Stimulated activated naive CD8-positive, alpha-beta T cell treated with anti-CD3 and anti-CD28 coated beads, Interleukin-15, Interleukin-2, amounts not matched to agents 100 U/mL and 50 U/mL, for 24 hours (primary cell): ENCODE measurements at regions not wholly inside any gene's neighbourhood (a gene's known extent, or its start where the extent isn't known, plus 50 kb on each side); places are given as distances from the start of the nearest gene placed in this dataset.
"Not testable (repeated sequence)": the region's sequence is repeated elsewhere in the genome, so short reads cannot be mapped to it uniquely, and the experiment has no call there.

ENCODE experiments used
- ATAC-seq: fragments of 150-1000 bp; cut with Tn5 transposase; one replicate; pipeline ENCODE4 v1.10.0; 2021
- DNase-seq: peaks from one replicate; pipeline ENCODE4 v3.0.0; 2021

DNA sequence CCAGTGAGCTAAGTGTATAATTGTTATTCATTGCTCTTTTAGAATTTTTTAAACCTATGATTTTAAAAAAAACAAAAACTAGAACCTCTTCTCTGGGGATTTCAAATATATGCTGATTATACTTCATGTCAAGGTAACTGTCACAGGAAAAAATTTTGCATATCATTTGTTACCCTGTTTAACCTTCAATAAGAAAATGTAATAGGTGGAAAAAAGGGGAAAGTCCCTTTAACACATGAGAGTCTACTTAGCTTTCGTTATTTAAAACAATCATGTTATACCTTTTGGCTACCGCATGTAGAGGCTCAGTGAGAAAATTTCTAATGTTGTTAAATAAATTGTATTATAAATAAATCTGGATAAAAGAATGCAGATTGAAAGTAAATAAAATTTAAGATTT, 190.1 kb upstream of the AKR1E2 start:
- DNase-seq: no peak
- ATAC-seq: no peak

DNA sequence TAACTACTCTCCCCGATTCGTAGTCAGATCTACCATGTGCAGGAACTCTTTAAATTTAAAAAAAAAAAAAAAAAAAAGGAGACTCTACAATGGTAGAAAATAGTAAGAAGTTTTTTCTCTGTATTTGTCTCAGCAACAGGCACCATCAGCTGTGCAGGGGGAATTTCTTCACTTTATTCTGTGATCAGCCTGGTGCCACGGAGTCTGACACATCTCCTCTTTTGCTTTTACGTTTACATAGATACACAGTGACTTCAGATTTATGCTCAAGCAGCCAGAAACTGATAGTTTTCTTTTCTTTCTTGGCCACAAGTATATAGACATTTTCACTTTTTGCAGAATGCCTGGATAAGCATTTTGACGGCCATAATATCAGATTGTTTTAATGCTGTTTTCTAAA, 190.6 kb upstream of the AKR1E2 start:
- ATAC-seq: no peak
- no peak for DNase-seq

DNA sequence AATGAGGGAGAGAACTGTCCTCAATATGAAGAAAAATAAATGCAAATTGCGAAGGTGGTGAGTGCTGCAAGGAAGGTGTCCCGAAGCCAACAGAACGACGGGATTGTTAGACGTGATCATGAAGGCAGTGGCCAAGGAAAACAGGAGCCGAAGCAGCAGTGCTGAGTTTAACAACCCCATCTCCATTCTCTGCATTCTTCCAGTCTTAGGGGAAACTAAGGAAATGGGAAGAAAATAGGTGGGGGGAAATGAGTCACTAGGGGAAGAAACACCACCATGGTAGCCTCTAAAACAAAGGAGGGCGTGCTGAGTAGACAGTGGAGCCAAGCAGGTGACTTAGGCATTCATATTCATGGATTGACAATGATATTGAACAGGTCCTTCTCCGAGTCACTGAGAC, 192.2 kb upstream of the AKR1E2 start:
- no peak for DNase-seq

DNA sequence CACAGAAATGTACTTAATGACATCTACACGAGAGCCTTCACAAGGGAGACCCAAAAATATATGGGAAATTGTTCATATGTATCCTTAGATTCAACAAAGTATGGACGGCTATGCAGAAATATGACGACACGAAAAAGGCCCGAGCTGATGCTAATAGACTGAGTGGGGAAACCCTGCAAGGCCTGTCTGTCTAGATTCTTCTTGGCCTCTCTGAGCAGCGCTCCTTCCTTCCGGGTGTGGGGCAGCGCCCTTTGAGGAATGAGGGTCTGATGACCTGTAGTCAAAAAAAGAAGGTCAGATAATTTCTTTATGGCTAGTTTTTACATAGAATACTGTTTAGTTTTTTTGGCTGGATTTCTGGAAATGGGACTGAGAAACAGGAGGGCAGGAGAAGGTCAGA, 192.8 kb upstream of the AKR1E2 start:
- ATAC-seq: no peak
- no peak for DNase-seq

More for the DNA sequence above, 192.2 kb upstream of the AKR1E2 start:
- no peak for ATAC-seq

DNA sequence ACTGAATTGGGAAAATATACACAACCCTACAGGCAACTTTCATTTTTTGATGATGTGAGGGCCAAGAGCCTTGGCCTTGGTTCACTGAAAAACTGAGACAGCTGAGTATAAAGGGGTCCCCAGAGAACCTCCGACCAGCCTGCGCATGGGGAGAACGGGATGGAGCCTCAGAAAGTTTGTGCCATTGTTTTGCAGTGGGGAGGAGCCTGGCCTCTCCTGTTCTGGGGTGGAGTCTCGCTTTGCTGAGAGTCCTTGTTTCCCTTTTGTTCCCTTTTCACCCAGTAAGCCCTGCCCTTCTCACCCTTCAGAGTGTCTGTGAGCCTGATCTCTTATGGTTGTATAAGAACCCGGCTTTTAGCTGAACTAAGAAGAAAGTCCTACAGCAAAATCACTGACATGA, 193.2 kb upstream of the AKR1E2 start:
- DNase-seq (no peak), ATAC-seq (no peak)

DNA sequence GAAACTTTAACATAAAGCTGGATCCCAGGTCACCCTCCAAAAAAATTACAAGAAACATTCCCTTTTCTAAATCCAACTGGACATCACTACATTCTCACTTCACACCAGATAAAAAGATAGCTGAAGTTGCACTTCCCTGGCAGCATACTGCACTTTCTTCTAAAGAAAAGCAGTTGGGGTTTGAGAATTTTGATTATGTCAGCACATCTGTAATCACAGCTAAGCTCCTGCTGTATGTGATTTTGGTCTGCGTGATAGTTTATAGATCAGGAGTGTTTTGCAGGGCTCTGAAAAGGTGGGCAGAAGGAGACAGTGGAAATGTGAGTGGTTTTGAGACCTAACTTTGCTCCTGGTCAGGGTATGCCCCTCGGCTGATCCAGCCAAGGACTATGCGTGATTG, 199.1 kb upstream of the AKR1E2 start:
- ATAC-seq (no peak), DNase-seq (no peak)

DNA sequence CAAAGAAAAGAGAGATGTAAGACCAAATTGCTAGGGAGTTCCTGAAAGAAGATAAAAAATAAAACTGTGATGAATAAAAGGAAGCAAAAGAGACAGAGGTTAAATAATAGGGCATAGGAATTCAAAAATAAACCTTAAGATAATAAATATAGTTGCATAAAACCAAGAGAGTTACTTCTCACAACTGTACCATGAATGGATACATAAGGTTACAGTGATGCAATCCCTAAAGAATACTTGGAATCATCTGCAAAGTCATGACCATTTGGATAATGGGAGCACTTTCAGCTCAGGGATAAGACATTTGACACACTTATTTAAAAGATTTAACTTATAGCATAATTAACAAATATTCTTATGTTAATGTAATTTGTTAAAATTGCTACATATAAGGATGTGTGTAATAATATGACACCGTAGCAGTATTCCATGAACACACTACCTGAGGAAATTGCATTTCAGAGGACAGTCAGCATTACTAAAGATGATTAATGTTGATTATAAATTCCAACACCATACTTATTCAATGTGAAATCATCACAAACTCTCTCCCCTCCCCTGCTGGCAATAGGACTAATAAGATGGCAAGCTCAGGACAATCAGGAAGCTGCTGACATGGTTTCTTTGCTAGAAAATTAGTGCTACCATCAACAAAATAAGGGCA, 202.1 kb upstream of the AKR1E2 start:
- no peak for DNase-seq
- no peak for ATAC-seq

DNA sequence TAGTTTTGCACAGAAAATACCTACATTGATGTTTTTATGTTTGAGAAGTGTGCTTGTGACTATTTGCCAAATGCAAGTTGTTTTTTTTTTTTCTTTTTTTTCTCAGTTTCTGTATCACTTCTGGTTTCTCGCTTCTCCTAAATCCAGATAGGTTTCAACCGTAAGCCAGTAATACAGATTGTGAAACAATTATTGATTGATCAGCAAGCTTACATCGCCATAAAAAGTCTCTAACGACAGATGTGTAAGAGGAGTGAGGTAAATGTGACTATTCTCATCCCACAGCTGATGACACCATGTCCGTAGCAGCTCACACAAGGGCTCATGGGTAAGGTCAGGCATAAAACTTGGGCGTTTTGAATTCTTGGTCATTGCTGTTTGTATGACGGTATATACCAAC, 202.8 kb upstream of the AKR1E2 start:
- no peak for DNase-seq
- no peak for ATAC-seq

DNA sequence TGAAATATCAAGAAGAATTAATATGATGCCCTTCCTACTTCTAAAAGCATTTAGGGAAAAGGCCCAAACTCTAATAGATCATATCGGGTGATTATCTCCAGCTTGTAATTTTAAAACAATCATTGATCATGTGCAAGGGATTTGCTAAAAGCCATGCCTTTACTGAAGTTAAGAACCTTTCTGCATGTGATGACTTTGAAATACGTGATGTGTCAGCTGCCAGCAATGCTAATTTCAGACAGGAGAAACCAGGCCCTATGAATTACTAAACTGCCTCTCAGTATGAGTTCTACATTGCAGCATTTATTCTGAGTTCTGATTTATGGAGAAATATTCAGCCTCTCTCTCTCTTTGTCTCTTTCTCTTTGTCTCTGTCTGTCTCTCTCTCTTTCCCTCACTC, 203.6 kb upstream of the AKR1E2 start:
- no peak for ATAC-seq
- DNase-seq: no peak

DNA sequence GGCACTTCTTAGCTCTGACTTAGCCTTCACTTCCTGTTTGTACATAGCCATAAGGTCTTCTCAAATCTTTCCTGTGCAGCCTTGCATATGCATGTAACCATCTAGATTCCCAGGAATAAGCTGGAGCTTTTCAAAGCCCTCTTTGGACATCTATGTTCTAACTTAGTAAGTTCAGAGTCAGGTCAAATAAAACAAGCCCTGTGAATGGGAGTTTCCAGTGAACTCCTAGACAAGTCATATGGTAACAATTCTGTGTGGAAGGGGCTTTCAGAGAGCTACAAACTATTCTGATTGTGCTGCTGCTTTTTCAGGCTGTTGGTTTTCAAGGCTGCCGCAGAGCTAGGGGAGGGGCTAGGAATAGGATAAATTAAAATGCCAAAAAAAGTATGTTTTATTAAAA, 208.4 kb upstream of the AKR1E2 start:
- no peak for ATAC-seq
- no peak for DNase-seq

DNA sequence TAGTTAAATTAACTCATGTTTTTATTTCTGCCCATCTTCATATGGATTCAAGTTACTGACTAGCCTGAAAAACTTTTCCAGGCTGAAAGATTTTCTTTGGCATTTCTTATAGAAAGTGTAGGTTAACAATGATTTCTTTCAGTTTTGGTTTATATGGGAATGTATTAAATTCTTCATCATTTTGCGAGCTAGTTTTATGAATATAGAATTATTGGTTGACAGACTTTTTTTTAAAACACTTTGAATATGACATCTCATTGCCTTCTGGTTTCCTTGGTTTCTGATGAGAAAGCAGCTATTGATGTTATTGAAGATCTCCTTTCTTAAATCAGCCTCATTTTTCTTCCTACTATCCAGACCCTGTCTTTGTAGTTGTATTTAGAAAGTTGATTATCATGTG, 211.0 kb upstream of the AKR1E2 start:
- DNase-seq (no peak), ATAC-seq (no peak)

DNA sequence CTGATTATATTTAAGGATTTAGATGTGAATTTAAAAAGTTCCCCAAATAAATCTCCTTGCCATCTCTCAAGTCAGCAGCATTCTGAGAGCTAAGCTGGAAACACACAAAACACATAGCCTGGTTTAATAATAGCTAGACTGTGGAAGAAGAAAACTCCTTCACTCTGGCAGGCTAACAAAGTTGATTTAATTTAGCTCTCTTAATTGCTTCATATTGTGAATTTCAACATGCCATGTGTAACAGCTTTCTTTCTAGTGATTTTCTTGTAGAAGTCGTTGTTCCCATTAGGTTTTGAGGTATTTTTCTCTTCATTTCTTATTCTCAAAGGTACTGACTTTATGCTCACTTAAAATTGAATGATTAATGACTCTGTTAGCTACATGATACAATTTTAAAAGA, 216.8 kb upstream of the AKR1E2 start:
- ATAC-seq (no peak), DNase-seq (no peak)

DNA sequence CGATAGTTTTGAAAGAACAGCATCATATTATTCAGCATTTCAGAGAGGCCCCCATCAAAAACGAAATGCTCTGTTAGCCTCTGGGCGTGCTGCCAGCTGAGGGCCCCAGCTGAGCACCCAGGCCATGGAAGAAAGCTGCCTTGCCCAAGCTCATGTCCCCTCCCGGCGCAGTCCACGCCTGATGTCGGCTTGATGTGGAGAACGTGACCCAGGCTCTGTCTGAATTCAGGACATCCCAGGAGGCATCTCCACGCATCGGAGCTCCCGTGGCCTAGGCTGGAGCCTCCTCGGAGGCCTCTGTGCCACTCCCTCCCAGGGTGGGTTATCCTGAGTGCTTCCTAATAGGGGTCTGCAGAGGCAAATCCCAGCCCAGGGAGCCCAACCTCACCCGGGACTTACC, 218.3 kb upstream of the AKR1E2 start:
- DNase-seq: no peak
- no peak for ATAC-seq

DNA sequence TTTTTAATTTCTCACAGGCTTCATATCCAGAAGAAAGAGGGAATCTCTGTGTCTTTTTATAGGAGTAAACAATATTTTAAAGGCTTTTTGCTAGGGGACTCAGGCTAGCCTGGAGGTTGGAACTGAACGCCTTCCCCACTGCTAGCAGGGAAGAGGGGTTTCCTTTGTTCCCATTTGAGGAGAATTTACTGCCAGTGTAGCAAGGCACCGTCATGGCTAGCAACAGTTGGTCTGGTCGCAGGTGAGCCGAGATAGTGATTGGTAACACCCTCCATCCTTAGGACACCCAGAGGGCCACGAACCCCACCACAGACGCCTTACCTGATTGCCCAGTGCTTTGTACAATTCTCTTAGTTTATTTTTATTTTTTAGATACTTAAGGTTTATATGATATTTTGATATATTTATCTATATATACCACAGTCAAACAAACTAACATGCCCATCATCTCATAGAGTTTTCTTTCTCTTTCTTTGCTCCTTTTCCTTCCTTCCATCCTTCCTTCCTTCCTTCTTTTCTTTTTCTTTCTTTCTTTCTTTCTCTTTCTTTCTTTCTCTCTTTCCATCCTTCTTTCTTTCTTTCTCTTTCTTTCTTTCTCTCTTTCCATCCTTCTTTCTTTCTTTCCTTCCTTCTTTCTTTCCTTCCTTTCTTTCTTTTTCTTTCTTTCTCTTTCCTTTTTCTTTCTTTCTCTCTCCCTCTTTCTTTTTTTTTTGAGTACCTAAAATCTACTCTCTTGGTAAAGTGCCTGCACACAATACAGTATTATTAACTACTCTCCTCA, 219.0 kb upstream of the AKR1E2 start:
- DNase-seq (no peak), ATAC-seq (no peak)

DNA sequence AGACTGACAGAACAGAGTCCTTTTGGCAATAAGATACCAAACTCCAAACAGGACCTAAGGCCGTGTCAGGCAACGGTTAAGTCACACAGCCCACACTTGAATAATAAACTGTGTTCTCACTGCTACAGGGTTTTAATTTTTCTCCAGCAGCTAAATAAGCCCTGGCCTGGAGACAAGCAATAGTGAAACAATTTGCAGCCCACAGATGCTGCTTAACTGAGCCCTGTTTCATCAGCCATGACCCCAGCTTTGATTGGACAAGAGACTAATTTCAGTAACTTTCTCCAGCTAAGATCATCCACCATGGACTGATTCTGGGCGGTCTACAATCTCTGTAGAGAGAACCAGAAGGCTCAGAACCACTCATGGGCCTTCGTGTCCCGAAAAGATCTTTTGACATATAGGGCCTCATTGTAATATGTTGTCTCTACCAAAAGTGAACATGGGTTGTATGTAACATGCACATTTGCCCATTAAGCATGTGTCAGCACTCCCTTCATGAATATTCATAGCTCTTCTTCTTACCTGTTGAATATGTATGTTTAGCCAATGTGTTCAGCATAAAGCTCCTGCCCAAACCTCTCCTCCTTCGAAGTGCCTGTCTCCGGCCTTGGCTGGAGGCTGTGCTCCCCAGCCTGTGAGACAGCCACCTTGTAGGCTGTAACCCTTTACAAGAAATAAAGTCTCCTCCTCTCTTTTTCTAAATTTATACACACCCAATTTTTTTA, 223.1 kb upstream of the AKR1E2 start:
- no peak for ATAC-seq
- DNase-seq: no peak

DNA sequence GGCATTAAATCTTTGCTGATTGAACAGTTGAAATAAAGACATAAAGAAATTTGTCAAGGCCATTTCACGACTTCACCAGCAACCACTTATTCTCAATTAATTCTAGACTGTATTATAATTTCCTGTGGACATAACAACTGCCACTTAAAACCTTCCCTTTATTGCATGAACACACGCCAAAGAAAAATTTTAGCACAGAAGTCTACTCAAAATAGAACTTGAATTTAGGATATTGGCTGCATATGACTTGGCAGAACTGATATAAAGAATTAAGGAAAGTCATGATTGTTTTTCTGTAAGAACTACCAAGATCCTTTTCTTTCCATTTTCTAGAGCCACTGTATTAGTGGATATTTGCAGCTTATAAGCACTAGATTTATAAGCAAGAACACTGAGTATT, 226.5 kb upstream of the AKR1E2 start:
- no peak for DNase-seq

DNA sequence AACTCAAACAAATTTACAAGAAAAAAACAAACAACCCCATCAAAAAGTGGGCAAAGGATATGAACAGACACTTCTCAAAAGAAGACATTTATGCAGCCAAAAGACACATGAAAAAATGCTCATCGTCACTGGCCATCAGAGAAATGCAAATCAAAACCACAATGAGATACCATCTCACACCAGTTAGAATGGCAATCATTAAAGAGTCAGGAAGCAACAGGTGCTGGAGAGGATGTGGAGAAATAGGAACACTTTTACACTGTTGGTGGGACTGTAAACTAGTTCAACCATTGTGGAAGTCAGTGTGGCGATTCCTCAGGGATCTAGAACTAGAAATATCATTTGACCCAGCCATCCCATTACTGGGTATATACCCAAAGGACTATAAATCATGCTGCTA, 228.1 kb upstream of the AKR1E2 start:
- DNase-seq, ATAC-seq: not testable (repeated sequence)

More for the DNA sequence above, 226.5 kb upstream of the AKR1E2 start:
- no peak for ATAC-seq

DNA sequence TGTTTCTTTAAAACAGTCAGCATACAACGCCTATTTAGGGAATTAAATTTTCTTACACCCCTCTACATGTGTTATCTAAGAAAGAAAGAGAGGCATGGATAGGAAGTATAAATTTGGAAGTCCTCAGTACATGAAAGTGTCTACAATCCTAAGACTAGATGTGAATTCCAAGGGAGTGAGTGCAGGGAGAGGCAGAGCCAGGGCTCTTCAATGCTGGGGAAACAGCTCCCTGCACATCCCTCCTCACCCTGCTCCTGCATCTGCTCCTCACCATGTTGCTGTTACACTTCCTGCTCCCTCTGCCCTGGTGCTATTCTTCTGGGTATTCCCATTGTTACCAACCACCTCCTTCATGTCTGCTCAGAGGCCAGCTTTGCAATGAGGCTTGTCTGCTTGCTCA, 229.1 kb upstream of the AKR1E2 start:
- DNase-seq (no peak), ATAC-seq (no peak)

DNA sequence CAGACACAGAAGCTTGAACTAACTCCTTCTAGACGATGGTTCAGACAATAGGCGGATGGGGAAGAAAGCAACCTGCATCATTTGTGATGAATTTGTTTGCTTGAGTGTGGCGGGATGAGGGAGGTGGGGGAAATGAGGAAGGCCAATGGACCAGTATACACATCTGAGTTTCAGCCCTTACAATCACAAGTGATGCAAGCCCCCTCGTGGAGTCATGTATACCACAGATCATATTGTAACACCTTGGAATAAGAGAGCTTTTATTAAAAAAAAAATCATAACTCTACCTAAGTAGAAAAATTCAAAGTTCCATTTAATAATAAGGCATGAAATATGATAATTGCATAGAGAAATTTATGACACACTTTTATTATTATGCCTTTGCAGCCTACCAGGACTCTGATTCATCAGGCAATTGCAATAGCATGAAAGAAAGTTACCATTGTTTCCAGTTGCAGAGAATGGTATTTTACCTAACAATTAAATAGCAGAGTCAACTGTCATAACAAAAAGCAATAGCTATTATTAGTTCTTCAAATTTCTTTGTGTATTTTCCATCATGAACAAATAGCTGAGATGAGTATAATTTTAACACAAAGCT, 230.2 kb upstream of the AKR1E2 start:
- no peak for ATAC-seq
- DNase-seq: no peak

DNA sequence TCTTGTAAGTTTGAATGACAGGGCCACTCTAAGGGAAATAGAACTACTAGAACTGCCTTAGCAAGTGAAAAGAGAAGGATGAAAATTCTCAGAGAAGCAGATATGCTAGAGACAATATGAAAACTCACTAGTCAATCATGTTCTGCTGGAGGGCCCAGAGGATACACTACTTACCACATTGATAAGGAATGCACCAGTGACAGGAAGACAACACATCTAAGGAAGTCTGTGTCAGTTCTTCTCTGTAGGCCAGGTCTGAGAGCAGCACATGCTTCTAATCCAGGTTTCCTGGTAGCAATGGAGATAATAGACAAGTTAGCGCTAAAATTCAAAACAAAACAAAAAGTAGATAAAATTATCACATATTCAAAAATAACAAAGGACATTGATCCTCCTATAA, 235.2 kb upstream of the AKR1E2 start:
- ATAC-seq: no peak
- DNase-seq: no peak

DNA sequence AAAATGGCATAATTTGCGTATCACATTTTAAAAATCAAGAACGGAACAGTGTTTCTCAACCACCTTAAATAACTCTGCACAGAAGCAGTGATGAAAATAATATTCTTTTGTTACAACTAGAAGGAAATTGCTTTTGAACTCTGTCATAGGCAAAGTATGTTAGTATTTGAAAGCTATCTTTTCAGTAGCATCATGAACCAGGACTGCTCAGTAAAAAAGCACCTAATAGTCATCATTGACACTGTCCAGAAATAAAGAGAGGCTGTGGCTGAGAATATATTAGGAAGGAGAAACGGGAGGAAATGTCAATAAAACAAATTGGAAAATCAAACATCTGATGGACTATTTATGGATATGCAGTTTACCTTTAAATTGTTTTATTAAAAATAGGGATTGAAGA, 237.2 kb upstream of the AKR1E2 start:
- ATAC-seq (no peak), DNase-seq (no peak)

DNA sequence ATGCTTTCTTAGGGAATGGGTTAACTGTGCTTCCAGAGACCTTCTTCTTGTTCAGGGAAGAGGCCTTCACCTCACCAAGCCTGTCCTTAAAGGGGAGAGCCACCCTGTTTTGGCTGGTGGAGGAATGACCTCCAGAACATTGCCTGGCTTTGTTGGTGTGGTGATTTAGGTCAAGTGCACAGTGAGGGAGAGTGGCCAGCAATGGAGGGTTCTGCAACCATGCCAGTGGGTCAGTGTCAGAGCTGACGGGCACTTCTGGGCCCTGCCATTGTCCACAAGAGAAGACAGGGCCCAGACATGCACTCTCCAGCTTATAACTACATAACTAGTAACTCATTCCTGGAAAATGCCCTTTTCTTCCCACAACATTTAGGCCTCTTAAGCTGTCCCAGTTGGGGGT, 238.5 kb upstream of the AKR1E2 start:
- ATAC-seq: no peak

DNA sequence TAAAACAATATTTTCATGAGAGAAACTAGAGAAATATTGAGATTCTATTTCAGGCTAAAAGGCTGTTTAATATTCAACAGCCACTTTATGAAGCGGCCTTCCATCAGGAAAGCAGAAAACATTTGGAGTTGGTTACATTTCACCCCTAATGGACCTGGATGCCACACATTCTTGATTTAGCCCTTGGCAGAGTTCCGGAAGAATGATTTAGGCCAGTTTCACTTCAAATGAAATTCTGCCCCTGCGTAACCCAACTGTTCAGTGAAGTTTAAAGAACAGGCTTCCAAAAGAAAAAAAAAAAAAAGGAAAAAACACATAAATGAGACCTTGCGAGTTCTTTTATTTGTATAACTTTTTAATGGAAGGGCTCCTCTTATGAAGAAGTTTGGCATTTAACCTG, 239.2 kb upstream of the AKR1E2 start:
- no peak for ATAC-seq
- no peak for DNase-seq

More for the DNA sequence above, 238.5 kb upstream of the AKR1E2 start:
- no peak for DNase-seq
